Type B pancreatic cell (in vitro differentiated cells): ENCODE measurements at regions not wholly inside any gene's neighbourhood (a gene's known extent, or its start where the extent isn't known, plus 50 kb on each side); places are given as distances from the start of the nearest gene placed in this dataset.

Source experiments
- DNase-seq: peaks from one replicate; pipeline ENCODE4 v3.0.0; 2021; ENCODE audit warnings: mixed read lengths; ENCODE audit not compliant: unreplicated experiment; ENCODE audit errors: extremely low spot score
- H3K27ac Mint-ChIP-seq: 2 replicates; pipeline ENCODE4 v1.8.0; 2021; ENCODE audit warnings: mild to moderate bottlenecking, mixed read lengths
- H3K27me3 Mint-ChIP-seq: 2 replicates; pipeline ENCODE4 v1.8.0; 2021; ENCODE audit warnings: mixed read lengths
- H3K36me3 Mint-ChIP-seq: 2 replicates; pipeline ENCODE4 v1.8.0; 2021; ENCODE audit warnings: mixed read lengths
- H3K4me1 Mint-ChIP-seq: one replicate; pipeline ENCODE4 v1.8.0; 2021; ENCODE audit warnings: mixed read lengths; ENCODE audit not compliant: unreplicated experiment
- H3K4me3 Mint-ChIP-seq: 2 replicates; pipeline ENCODE4 v1.8.0; 2021; ENCODE audit warnings: mild to moderate bottlenecking, mixed read lengths
- H3K9me3 Mint-ChIP-seq: 2 replicates; pipeline ENCODE4 v1.8.0; 2021; ENCODE audit warnings: mixed read lengths
- TF ChIP-seq, protein P1 (sequence below): fragments of 200-600 bp; sonication (generic); conservative IDR thresholded peaks from 2 replicates; pipeline ENCODE4 v1.5.0; 2021; ENCODE audit warnings: antibody characterized with exemption, mild to moderate bottlenecking

DNA sequence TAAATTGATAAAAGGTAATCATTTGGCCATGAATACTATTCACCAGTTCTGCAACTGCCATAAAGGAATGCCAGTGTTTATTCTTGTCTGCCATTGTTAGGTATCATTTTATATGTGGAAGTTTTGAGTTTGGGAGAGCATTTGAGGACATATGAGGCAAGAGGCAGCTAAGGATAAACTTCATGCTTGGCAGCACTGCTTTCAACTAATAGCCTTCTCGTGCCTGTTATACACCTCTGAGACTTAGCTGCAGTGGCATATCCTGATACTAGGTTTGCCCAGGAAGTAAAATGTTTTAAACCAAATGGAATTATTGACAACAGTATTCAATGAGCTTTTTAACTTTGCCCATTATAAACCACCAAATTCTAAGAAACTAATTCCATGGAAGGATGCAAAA is 126.0 kb upstream of the DPH6 start:
- TF ChIP-seq, protein P1, sequence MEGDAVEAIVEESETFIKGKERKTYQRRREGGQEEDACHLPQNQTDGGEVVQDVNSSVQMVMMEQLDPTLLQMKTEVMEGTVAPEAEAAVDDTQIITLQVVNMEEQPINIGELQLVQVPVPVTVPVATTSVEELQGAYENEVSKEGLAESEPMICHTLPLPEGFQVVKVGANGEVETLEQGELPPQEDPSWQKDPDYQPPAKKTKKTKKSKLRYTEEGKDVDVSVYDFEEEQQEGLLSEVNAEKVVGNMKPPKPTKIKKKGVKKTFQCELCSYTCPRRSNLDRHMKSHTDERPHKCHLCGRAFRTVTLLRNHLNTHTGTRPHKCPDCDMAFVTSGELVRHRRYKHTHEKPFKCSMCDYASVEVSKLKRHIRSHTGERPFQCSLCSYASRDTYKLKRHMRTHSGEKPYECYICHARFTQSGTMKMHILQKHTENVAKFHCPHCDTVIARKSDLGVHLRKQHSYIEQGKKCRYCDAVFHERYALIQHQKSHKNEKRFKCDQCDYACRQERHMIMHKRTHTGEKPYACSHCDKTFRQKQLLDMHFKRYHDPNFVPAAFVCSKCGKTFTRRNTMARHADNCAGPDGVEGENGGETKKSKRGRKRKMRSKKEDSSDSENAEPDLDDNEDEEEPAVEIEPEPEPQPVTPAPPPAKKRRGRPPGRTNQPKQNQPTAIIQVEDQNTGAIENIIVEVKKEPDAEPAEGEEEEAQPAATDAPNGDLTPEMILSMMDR = no peak
- H3K4me3 Mint-ChIP-seq = no peak overlapping the region
- H3K27me3 Mint-ChIP-seq = peaks cover 6% of the 10 kb centered on the region

DNA sequence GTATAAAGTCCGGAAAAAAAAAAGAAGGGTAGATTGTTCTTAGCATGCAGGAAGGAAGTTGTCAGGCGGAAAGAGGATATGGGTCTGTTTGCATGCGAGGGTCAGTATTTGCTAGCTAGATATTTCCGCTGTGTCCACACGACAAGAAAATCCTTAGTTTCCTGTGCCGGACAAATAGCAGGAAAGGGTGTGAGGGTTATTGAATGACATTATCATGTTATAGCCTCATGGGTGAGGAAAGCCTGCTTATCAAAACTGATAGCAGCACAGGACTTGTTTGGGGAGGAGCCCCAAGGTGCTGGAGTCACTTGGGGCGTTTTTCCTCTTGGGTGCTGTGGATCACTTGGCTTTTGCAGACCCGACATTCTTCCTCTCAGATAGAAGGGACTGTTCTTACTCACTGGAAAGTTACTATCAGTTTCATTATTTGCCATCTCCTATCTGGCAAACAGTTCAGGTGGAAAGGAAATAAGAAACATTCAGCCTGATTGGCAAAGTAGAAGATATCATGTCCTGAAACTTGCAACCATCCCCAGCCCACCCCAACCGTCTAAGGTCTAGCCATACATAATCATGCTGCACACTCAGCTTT is 127.2 kb upstream of the DPH6 start:
- no peaks in the 10 kb centered on the region for H3K9me3 Mint-ChIP-seq
- no peaks in the 10 kb centered on the region for H3K36me3 Mint-ChIP-seq
- DNase-seq = no peak
- peaks cover 33% of the 10 kb centered on the region for H3K4me1 Mint-ChIP-seq
- TF ChIP-seq, protein P1 = no peak
- H3K4me3 Mint-ChIP-seq = no peak overlapping the region
- H3K27ac Mint-ChIP-seq = peak overlapping the region; percentile 22
- H3K27me3 Mint-ChIP-seq = peaks cover 6% of the 10 kb centered on the region

More for the DNA sequence above, 126.0 kb upstream of the DPH6 start:
- Mint-ChIP-seq H3K9me3 (no peaks in the 10 kb centered on the region), H3K27ac (no peak overlapping the region), H3K36me3 (no peaks in the 10 kb centered on the region), H3K4me1 (peaks cover 37% of the 10 kb centered on the region)
- DNase-seq = no peak

DNA sequence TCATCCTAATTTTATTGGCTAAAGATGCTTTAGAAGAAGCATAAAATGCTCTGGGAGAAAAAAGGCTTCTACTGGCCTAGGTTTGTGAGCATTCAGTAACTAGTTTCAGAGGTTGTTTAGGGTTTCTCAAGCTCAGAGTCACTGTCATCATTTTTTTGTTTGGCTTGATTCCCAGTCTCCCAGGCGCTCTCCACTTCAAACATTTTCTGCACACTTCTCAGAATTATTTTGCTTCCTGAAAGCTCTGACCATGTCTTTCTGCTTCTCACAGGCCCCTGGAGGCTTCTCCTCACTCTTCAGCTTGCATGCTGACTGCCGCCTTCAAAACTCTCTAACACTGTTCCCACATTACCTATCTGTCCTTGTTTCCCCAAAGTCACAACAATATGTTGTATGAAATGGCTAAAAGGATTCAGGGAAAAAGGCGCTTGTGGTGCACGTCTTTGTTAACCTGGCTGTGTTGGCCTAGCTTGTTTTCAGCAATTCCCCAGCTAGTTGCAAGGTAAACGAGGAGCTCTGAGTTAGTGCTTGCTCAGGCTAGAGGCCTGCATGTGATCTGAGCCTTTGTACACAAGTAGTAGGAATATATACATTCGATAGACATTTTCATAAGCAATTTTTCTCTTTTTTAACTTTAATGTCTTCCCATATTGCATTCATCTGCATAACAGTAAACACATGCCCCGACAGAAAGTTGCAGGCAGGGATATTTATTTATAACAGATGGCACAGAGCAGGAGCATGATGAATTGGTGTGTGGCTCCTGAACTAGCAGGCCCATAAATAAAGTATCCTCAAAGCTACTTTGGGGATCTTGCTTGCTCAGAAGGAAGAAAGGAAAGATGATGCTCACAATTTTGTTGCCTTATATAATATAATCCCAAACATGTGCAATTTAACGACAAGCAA is 129.2 kb upstream of the DPH6 start:
- Mint-ChIP-seq H3K36me3 (no peaks in the 10 kb centered on the region), H3K4me3 (no peak overlapping the region), H3K9me3 (no peaks in the 10 kb centered on the region), H3K27ac (peak overlapping the region; percentile 48), H3K27me3 (peaks cover 6% of the 10 kb centered on the region), H3K4me1 (peaks cover 37% of the 10 kb centered on the region)
- no peak for DNase-seq
- TF ChIP-seq, protein P1 = no peak

DNA sequence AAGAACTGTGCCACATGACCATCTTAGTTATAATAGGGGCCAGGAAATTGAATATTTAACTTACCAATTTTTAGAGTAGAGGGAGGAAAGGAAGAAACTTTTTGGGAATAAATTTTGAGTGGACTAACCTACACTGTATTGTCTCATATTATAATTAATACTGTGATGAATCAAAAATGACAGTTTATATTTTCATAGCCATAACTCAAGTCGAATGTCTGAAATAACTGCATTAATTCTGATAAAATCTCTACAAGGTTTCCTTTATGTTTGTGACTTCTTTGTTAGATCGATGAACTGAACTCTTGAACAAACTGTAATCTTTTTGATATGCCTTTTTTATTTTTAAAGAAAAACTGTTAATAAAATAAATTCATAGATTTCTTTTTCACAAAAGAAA is 132.8 kb upstream of the DPH6 start:
- H3K4me1 Mint-ChIP-seq = peaks cover 45% of the 10 kb centered on the region
- no peak overlapping the region for H3K4me3 Mint-ChIP-seq
- H3K36me3 Mint-ChIP-seq = no peaks in the 10 kb centered on the region
- no peaks in the 10 kb centered on the region for H3K27me3 Mint-ChIP-seq
- no peak overlapping the region for H3K27ac Mint-ChIP-seq
- no peaks in the 10 kb centered on the region for H3K9me3 Mint-ChIP-seq
- DNase-seq = no peak
- TF ChIP-seq, protein P1 = no peak

DNA sequence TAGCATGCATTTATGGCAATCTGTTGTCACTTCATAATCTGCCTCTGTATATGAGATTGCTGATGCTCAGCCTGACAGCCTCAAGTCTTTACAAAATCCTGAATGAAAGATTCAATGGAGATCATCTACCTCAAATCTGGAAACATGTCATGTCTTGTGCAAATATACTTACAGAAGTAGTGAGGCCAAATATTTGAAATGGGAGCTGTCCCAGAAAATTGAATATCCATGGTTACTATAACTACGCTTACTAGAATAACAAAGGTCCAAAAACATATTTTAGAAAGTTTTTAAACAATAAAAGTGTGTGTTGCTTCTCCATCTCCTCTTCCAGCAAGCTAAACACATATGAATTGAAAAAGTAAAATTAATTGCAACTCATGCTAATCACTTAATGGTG is 133.2 kb upstream of the DPH6 start:
- DNase-seq = no peak
- H3K4me1 Mint-ChIP-seq = peaks cover 45% of the 10 kb centered on the region
- H3K4me3 Mint-ChIP-seq = peak overlapping the region; percentile 2
- TF ChIP-seq, protein P1 = no peak
- no peaks in the 10 kb centered on the region for H3K9me3 Mint-ChIP-seq
- no peak overlapping the region for H3K27ac Mint-ChIP-seq
- no peaks in the 10 kb centered on the region for H3K36me3 Mint-ChIP-seq
- H3K27me3 Mint-ChIP-seq = no peaks in the 10 kb centered on the region
